Thyroid gland (tissue), 4 donors: ENCODE measurements at regions not wholly inside any gene's neighbourhood (a gene's known extent, or its start where the extent isn't known, plus 50 kb on each side); places are given as distances from the start of the nearest gene placed in this dataset.

Experiments used
- DNase-seq, 2 donors: peaks; one replicate each; pipeline ENCODE4 v3.0.0-alpha.2; 2019
- H3K27ac ChIP-seq, 3 donors: fragments of 200-600 bp; sonication (generic); 1 replicate in 2 of 3; 2 replicates in 1 of 3; pipeline ENCODE4 v1.5.1; 2016 to 2019; ENCODE audit warnings: mild to moderate bottlenecking in 1 of 3, moderate library complexity in 1 of 3
- H3K27me3 ChIP-seq: fragments of 200-600 bp; sonication (generic); one replicate; pipeline ENCODE4 v1.5.1; 2019
- H3K36me3 ChIP-seq, 2 donors: fragments of 200-600 bp; sonication (generic); one replicate each; pipeline ENCODE4 v1.5.1; 2016 to 2019
- H3K4me1 ChIP-seq, 2 donors: fragments of 200-600 bp; sonication (generic); one replicate each; pipeline ENCODE4 v1.5.1; 2017 to 2019
- H3K4me3 ChIP-seq, 3 donors: fragments of 200-600 bp; sonication (generic); replicated peaks in 1 of 3; 1 replicate in 2 of 3; 2 replicates in 1 of 3; pipeline ENCODE4 v1.5.1; 2016; ENCODE audit warnings: mild to moderate bottlenecking in 1 of 3
- H3K9me3 ChIP-seq: fragments of 200-600 bp; sonication (generic); one replicate; pipeline ENCODE4 v1.5.1; 2017
- POLR2A ChIP-seq, 2 donors: fragments of 450-650 bp; IDR thresholded peaks; one replicate each; pipeline ENCODE4 v1.6.1; 2017; ENCODE audit warnings: antibody characterized with exemption in 2 of 2, mild to moderate bottlenecking in 2 of 2, moderate library complexity in 1 of 2
- WGBS, 2 donors: methylation state at CpG; one replicate each; pipeline ENCODE4 v1.1.5; 2017; 5-methylcytosine and 5-hydroxymethylcytosine counted together
- intact Hi-C: fragments of 100-400 bp; cut with DNase I; formaldehyde crosslinking; loops from one replicate; pipeline ENCODE4 v1.15.1; 2023
- TF ChIP-seq, protein P1 (sequence below), 6 experiments: fragments of 200-600 bp in 3 of 6; fragments of 450-650 bp in 3 of 6; sonication (generic) in 3 of 6; IDR thresholded peaks; one replicate each; pipeline ENCODE4 v1.5.1; 2016 to 2019; ENCODE audit warnings: antibody characterized with exemption in 6 of 6, mild to moderate bottlenecking in 2 of 6, inconsistent platforms in 1 of 6, moderate library complexity in 1 of 6

DNA sequence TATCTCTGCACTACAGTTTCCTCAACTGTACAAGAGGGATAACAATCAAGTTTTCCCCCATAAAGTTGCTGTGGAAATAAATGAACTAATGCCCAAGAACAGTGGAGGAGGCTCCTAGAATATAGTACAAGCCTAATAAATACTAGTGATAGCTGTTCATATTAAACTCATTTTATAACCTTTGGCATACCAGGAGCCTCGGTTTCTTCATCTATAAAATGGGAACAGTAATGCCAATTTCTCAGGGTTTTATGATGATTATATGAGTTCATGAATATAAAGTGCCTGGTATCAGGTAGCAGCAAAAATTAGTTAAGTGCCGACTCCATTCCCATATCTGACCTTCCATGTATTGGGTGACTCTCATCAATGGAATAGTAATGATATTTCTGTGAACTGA, 311.1 kb upstream of the MAF start:
- no peaks in the 10 kb centered on the region for H3K4me1 ChIP-seq
- no peak for TF ChIP-seq POLR2A (IDR thresholded peaks at IDR 0.05)
- TF ChIP-seq, protein P1, sequence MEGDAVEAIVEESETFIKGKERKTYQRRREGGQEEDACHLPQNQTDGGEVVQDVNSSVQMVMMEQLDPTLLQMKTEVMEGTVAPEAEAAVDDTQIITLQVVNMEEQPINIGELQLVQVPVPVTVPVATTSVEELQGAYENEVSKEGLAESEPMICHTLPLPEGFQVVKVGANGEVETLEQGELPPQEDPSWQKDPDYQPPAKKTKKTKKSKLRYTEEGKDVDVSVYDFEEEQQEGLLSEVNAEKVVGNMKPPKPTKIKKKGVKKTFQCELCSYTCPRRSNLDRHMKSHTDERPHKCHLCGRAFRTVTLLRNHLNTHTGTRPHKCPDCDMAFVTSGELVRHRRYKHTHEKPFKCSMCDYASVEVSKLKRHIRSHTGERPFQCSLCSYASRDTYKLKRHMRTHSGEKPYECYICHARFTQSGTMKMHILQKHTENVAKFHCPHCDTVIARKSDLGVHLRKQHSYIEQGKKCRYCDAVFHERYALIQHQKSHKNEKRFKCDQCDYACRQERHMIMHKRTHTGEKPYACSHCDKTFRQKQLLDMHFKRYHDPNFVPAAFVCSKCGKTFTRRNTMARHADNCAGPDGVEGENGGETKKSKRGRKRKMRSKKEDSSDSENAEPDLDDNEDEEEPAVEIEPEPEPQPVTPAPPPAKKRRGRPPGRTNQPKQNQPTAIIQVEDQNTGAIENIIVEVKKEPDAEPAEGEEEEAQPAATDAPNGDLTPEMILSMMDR (IDR thresholded peaks at IDR 0.05): no peak
- no peak for DNase-seq
- H3K27ac ChIP-seq: no peak overlapping the region
- intact Hi-C loops: no loop called here
- no peaks in the 10 kb centered on the region for H3K9me3 ChIP-seq
- no peaks in the 10 kb centered on the region for H3K27me3 ChIP-seq
- no peak overlapping the region for H3K4me3 ChIP-seq
- WGBS, 2 donors: 94 to 96% methylated on average over 2 of the region's 2 CpGs
- H3K36me3 ChIP-seq: no peaks in the 10 kb centered on the region

DNA sequence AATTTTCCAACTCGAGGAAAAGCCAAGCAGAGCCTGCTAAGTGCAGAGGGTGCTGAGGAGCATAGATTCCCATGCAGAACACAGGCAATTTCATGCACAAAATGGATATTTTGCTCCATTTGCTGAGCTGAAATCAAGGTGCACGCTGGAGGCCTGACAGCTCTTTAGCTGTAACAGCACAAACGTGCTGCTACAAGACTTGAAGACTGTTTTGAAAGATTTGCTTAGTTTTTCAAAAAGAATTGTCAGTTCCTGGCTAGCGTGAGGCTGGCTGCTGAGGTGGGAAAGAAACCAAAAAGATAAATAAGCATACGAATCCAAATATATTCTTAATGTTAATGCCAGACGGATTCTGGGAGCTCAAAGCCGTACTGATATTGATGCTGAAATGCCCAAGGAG, 309.0 kb upstream of the MAF start:
- intact Hi-C loops: no loop called here
- H3K9me3 ChIP-seq: no peaks in the 10 kb centered on the region
- H3K36me3 ChIP-seq: no peaks in the 10 kb centered on the region
- no peaks in the 10 kb centered on the region for H3K27me3 ChIP-seq
- 70 to 77% methylated on average over 7 of the region's 7 CpGs for WGBS, 2 donors
- no peak overlapping the region for H3K27ac ChIP-seq
- no peaks in the 10 kb centered on the region for H3K4me1 ChIP-seq
- no peak for DNase-seq
- no peak for TF ChIP-seq POLR2A (IDR thresholded peaks at IDR 0.05)
- H3K4me3 ChIP-seq: no peak overlapping the region

DNA sequence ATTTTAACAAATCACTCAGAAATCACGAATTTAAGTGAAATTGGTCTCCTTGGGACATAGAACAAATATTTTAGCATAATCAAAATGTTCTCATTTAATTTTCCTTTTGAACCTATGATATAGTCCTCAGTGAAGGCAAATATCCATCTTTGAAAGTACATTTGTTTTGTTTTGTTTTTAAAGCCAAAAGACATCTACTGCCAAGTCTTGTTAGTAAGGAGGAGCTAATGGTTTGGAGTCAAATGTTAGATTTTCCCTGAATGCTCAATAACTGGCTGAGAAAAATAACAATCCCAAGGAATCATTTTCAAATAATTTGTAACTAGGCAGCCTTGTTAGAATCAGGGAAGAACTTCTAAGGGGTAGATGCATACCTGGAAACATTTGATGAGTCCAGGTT, 302.9 kb upstream of the MAF start:
- intact Hi-C loops: no loop called here
- Histone ChIP-seq H3K9me3 (no peaks in the 10 kb centered on the region), H3K27ac (no peak overlapping the region), H3K36me3 (no peaks in the 10 kb centered on the region), H3K27me3 (no peaks in the 10 kb centered on the region), H3K4me3 (no peak overlapping the region), H3K4me1 (no peaks in the 10 kb centered on the region)
- DNase-seq: no peak
- TF ChIP-seq POLR2A (IDR thresholded peaks at IDR 0.05): no peak
- TF ChIP-seq, protein P1 (IDR thresholded peaks at IDR 0.05): no peak
- WGBS, 2 donors: 87 to 91% methylated on average over 1 of the region's 1 CpG

DNA sequence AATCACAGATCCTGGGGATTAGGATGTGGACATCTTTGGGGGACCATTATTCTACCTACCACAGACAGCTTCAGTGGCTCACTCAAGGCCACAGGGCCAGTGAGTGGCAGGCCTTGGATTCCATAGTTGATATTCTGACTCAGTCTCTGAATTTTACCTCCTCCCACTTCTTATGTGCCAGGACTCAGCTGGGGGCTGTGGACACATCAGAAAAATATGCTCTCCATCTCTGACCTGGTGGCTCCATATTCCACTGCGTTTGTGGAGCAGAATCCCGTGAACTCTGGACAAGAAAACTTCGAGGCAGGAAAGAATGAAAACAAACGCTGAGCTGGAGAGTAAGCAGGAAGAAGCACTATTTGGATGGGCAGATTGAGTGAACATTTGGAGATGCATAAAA, 301.8 kb upstream of the MAF start:
- intact Hi-C loops: no loop called here
- H3K9me3 ChIP-seq: no peaks in the 10 kb centered on the region
- H3K4me1 ChIP-seq: no peaks in the 10 kb centered on the region
- TF ChIP-seq POLR2A (IDR thresholded peaks at IDR 0.05): no peak
- TF ChIP-seq, protein P1 (IDR thresholded peaks at IDR 0.05): no peak
- H3K27ac ChIP-seq: no peak overlapping the region
- no peaks in the 10 kb centered on the region for H3K27me3 ChIP-seq
- no peak for DNase-seq
- WGBS, 2 donors: 82 to 84% methylated on average over 4 of the region's 4 CpGs
- H3K36me3 ChIP-seq: no peaks in the 10 kb centered on the region
- H3K4me3 ChIP-seq: no peak overlapping the region

DNA sequence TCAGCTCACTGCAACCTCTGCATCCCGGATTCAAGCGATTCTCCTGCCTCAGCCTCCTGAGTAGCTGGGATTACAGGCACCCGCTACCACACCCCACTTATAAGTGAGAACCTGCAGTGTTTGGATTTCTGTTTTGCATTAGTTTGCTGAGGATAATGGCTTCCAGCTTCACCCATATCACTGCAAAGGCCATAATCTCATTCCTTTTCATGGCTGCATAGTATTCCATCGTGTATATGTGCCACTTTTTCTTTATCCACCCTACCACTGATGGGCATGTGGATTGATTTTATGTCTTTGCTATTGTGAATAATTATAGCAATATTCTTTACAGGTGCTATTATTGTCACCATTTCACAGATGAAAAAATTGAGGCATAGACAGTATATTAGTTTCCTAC, 301.0 kb upstream of the MAF start:
- no peaks in the 10 kb centered on the region for H3K4me1 ChIP-seq
- H3K27me3 ChIP-seq: no peaks in the 10 kb centered on the region
- H3K4me3 ChIP-seq: no peak overlapping the region
- H3K36me3 ChIP-seq: no peaks in the 10 kb centered on the region
- H3K9me3 ChIP-seq: no peaks in the 10 kb centered on the region
- no peak for DNase-seq
- TF ChIP-seq POLR2A (IDR thresholded peaks at IDR 0.05): no peak
- TF ChIP-seq, protein P1 (IDR thresholded peaks at IDR 0.05): no peak
- intact Hi-C loops: no loop called here
- H3K27ac ChIP-seq: no peak overlapping the region
- 95 to 96% methylated on average over 4 of the region's 4 CpGs for WGBS, 2 donors

DNA sequence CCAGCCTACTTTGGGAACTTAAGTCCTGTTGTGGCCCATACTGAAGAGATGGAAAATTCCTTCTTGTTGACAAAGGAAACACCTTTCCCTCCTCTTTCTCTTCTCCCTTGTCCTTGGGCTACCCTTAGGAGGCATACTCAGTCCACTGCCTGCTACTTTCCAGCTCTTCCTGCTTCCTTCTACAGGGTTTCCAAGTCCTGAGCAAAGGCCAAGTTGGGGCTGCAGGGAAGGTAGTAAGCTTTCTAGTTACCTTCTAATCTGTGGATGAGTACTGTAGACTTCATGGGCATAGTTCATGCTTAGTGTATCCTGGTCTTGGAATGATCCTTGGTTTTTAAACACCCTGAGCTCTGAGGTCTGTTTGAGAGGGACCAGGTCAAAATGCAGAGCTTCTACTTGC, 299.2 kb upstream of the MAF start:
- no peaks in the 10 kb centered on the region for H3K4me1 ChIP-seq

More for the DNA sequence above, 299.2 kb upstream of the MAF start:
- H3K4me3 ChIP-seq: no peak overlapping the region
- no peaks in the 10 kb centered on the region for H3K27me3 ChIP-seq
- no peak overlapping the region for H3K27ac ChIP-seq
- no peak for DNase-seq
- TF ChIP-seq POLR2A (IDR thresholded peaks at IDR 0.05): no peak
- TF ChIP-seq, protein P1 (IDR thresholded peaks at IDR 0.05): no peak
- H3K9me3 ChIP-seq: no peaks in the 10 kb centered on the region
- intact Hi-C loops: no loop called here
- H3K36me3 ChIP-seq: no peaks in the 10 kb centered on the region
